Sciatic nerve (tissue), 2 donors: ENCODE measurements at regions not wholly inside any gene's neighbourhood (a gene's known extent, or its start where the extent isn't known, plus 50 kb on each side); places are given as distances from the start of the nearest gene placed in this dataset.
"Not testable (repeated sequence)": the region's sequence is repeated elsewhere in the genome, so short reads cannot be mapped to it uniquely, and the experiment has no call there.

ENCODE experiments used
- ATAC-seq: fragments of 200-7000 bp; cut with Tn5 transposase; one replicate; pipeline ENCODE4 v1.9.1; 2020; ENCODE audit warnings: mild to moderate bottlenecking, moderate library complexity
- DNase-seq: peaks from one replicate; pipeline ENCODE4 v3.0.0-alpha.2; 2020; ENCODE audit warnings: low spot score
- intact Hi-C: fragments of 100-400 bp; cut with DNase I; formaldehyde crosslinking; loops from one replicate; pipeline ENCODE4 v1.14.2; 2022
- donor health status: DM: no; HTN: no; CAD: no.
- donor health status: DM: no; HTN: no; CAD: no.

DNA sequence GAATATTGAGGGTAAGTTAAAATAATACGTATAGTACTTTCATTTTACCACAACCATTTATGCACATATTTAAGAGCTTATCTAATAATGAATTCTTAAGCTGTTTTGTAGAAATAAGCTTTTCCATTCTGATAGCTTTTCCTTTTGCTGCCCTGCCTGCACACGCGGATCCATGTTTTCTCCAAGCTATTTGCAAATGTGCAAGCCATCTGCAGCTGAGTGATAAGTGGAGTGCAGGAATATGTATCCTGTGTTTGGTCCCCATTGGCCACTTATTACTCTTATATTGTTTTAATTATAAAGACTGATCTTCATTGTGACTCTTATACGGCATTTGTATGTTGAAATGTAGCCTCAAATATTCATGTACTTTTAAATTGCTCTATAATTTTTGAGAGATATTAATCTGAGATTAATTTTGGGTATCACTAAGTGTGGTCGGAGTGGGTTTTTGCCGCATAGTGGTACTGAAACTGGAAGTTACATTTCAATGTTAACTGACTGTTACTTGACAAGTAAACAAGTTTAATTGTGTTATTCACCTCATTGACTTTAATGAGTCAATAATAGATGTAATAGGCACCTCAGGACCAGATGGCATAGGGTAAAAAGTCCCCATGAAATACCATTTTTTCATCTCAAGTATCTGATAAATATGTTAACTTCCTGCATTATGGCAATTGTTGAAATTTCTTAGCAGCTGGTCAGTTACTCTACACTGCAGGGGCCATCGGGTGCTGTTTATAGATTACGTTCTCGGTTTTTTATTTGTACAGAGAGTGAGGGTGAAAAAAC lies 1567.4 kb downstream of the EFNB2 start:
- DNase-seq (no peak), ATAC-seq (no peak)
- intact Hi-C loops, result no loop called here

GRCh38 chr13:104967376-104967775 lies 1568.1 kb downstream of the EFNB2 start:
- intact Hi-C loops, result no loop called here
- ATAC-seq (no peak), DNase-seq (no peak)

DNA sequence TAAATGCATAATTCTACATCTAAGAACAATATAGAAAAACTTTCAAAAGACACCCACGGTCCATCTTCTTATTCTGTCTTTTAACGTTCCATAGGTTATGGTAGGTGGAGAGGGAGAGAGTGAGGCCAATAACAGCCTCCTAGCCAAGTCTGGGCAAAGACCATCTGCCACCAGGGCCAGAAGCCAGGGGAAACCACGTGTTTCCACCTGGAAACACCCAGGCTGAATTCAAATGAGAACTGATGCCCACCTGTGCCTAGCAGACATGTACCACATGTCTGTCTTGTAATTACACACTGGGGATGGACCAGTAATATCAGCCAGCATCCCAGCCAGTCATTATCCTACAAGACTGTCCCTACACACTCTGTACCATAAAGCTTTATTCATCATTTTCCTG lies 1573.1 kb downstream of the EFNB2 start:
- no peak for ATAC-seq
- intact Hi-C loops, result no loop called here

DNA sequence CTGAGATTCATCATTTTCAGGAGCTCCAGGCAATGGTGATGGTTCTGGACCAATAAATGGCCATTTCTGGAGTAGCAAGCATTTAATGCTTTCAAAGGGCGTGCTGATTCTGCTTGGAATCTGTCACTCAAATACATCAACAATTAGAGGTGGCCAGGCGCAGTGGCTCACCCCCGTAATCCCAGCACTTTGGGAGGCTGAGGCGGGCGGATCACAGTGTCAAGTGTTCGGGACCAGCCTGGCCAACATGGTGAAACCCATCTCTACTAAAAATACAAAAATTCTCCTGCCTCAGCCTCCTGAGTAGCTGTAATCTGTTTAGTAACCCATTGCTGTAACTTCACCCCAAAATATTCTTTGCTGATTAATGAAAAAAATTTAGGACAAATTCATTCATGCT lies 1574.2 kb downstream of the EFNB2 start:
- DNase-seq (no peak), ATAC-seq (no peak)
- intact Hi-C loops, result no loop called here

More for the DNA sequence above, 1573.1 kb downstream of the EFNB2 start:
- DNase-seq, result no peak

DNA sequence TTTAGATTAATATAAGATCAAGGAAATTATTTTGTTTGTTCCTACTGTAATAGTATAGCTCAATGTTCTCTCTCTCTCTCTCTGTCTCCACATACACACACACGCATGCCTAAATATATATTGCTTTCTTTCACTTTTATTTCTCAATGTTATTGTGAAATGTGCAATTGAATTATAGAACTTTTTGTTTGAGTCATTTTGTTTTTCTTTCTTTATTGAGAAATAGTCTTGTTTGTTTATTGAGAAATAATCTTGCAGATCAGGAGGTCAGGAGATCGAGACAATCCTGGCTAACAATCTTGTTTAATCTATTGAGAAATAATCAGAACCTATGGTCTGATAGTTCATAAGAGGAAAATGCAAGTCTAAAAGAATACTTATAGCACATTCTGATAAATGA lies 1581.3 kb downstream of the EFNB2 start:
- DNase-seq (no peak), ATAC-seq (no peak)
- intact Hi-C loops, result no loop called here

DNA sequence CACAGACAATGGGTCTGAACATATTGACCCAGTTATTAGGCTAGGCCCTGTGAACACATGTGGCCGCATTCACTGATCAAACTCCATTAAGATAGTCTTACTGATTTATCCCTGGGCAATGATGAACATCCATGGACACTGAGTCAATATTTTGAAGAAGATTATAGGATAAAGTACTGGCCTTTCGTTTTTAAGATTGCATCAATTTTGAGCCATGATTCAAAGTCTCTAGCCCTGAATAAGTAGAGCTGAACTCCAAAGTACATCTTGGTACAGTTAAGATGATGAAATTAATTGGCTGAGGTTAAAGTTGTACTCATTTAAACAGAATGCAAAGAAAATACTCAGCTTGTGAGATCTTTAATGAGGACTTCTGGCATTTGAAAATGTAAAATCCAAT lies 1581.9 kb downstream of the EFNB2 start:
- DNase-seq, result no peak
- intact Hi-C loops, result no loop called here
- no peak for ATAC-seq

GRCh38 chr13:104949840-104950740 lies 1585.4 kb downstream of the EFNB2 start:
- intact Hi-C loops, result no loop called here
- DNase-seq (no peak), ATAC-seq (peak; percentile 94)

GRCh38 chr13:104944176-104944575 lies 1591.3 kb downstream of the EFNB2 start:
- DNase-seq (no peak), ATAC-seq (no peak)
- intact Hi-C loops, result no loop called here

- intact Hi-C loops, result no loop called here
- DNase-seq, result no peak
- ATAC-seq, result no peak
These were observed 1592.1 kb downstream of the EFNB2 start for GRCh38 chr13:104943331-104943730.

GRCh38 chr13:104937881-104938280 lies 1597.6 kb downstream of the EFNB2 start:
- intact Hi-C loops, result no loop called here
- no peak for ATAC-seq
- no peak for DNase-seq

- DNase-seq (no peak), ATAC-seq (no peak)
- intact Hi-C loops, result no loop called here
These were observed 1599.2 kb downstream of the EFNB2 start for GRCh38 chr13:104936304-104936703.

DNA sequence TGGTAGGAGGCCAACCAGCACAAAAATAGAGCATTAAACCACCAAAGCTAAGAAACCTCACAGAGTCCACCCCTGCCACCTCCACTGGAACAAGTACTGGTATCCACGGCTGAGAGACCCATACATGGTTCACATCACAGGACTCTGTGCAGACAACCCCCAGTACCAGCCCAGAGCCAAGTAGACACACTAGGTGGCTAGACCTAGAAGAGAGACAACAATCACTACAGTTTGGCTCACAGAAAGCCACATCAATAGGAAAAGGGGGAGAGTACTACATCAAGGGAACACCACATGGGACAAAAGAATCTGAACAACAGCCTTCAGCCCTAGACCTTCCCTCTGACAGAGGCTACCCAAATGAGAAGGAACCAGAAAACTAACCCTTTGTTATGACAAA lies 1614.9 kb downstream of the EFNB2 start:
- DNase-seq, ATAC-seq, intact Hi-C loops: not testable (repeated sequence)

DNA sequence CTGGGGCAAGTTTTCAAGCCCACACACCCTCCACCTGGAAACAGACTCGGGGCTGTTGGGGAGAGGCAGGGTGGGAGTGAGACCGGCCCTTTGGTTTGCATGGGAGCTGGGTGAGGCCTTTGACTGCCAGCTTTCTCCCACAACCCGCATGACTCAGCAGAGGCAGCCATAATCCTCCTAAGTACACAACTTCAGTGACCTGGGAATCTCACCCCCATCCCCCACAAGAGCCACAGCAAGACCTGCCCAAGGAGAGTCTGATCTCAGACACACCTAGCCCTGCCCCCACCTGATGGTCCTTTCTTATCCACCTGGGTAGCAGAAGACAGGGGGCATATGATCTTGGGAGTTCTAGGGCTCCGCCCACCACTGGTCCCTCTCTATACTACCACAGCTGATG lies 1615.4 kb downstream of the EFNB2 start:
- intact Hi-C loops, result no loop called here
- DNase-seq (no peak), ATAC-seq (no peak)

GRCh38 chr13:104900191-104900817 lies 1635.2 kb downstream of the EFNB2 start:
- DNase-seq (no peak), ATAC-seq (no peak)
- intact Hi-C loops, result no loop called here

- intact Hi-C loops, result no loop called here
- ATAC-seq, result no peak
- no peak for DNase-seq
These were observed 1637.0 kb downstream of the EFNB2 start for GRCh38 chr13:104898484-104898883.

DNA sequence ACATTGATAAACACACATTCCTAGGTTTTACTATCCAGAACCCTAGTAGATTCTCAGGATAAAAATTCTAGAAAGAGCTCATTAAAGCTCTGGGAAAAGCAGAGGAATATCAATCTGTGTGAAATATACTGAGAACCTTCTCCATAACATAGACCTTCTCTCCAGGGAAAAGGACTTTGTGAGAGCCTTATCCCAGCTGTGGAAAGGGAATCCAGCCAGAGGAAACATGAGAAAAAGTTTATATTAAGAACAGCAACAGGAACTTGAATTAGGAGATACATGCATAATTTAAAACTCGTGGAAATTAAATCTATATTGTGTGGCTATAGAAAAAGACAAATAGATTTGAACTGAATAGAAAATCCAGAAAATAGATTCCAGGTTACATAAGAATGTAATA lies 1639.9 kb downstream of the EFNB2 start:
- ATAC-seq (no peak), DNase-seq (no peak)
- intact Hi-C loops, result no loop called here

DNA sequence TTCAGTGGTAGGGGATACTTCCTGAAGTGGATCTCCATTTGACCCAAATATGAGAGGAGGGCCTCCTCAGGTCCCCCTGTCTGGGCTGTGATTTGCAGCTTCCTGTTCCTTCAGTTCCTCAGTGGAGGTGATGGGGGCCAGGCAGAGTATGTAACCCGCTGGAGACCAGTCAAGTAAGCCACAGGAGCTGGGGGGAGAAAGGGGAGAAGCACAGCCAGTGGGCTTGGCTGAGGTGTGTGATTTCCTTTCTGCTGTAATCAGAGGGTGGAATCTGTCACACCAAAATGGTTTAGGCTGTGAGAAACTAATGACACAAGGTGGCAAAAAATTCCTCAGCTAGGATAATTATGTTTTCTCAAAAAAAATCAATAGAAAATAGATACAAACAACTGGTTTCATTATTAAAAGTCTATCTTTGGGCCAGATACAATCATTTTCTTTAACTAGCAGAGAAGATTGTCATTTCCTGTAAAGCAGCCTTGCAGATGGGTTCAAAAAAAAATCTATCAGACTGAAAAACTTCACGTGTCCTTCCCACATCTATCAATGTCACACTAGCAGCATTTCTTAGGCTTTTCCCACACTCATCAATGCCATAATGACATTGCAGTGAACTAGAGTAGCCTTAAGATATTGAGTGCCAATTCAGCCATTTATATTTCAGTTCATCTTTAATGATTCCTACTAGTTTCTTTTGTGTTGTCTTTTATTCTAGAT lies 1660.3 kb downstream of the EFNB2 start:
- intact Hi-C loops, result no loop called here

DNA sequence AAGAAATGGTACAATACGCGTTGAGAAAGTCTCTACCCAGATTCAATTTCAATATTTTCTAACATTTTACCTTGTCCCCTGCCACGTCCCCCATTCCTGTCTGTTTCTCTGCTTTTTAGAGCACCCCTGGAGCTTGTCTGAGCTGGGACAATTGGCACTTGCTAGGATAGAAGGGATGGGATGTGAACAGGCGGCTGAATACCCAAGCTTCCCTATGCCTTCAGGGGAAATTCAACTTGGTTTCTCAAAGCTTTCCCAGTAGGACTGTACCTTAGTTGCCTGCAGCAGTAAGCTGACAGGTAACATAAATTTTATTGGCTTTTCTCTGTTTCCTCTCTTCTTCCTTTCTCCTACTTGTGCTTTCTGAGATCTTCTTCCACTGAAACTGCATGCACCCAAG lies 1663.3 kb downstream of the EFNB2 start:
- intact Hi-C loops, result no loop called here
- no peak for DNase-seq
- no peak for ATAC-seq

More for the DNA sequence above, 1660.3 kb downstream of the EFNB2 start:
- ATAC-seq (no peak), DNase-seq (no peak)

- ATAC-seq (no peak), DNase-seq (no peak)
- intact Hi-C loops, result no loop called here
These were observed 1664.0 kb downstream of the EFNB2 start for GRCh38 chr13:104871456-104871855.
